Amygdala (tissue), 56 donors: ENCODE measurements at regions not wholly inside any gene's neighbourhood (a gene's known extent, or its start where the extent isn't known, plus 50 kb on each side); places are given as distances from the start of the nearest gene placed in this dataset.
A peak's percentile ranks its signal among the peaks of the same experiment; 100 is the strongest.

Experiments used
- DNase-seq, 56 donors: peaks; one replicate each; lab custom pipeline; 2025; lab: John Stamatoyannopoulos, UW

DNA sequence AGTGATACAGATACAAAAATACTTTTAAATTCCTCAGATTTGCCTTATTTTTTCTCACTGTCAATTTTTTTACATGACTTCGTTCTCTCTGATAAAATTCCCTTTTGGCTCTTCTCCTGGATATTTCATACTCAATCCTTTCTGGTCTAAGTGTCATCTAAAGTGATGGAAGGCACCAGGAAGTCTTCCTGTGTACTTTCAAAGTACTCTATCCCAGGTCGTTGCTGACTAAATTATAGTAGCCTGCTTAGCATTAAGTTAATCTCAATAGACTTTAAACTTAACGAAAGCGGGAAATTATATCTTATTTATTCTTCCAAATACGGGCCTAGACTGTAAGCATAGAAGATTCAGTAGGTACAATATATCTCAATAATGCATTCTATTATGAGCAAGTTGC, 67.8 kb downstream of the CASP12 start:
- no peak for DNase-seq

DNA sequence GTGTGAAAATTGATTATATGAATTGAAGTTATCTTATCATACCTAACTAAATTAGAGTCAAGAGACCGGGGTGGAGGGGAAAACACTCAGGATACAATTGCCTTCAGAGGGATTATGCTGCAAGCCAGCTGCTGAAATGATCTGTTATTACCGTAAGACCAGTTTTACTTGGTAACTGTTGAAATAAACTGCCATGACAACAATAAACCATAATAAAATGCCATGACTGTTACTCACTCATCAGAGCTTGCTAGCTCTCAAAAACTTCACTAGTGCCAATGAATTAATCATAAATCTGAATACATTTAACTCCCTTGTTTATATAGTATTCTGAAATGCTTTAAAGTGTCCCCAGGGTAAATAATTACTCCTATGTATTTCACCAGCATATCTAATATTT, 68.2 kb downstream of the CASP12 start:
- DNase-seq, result no peak

DNA sequence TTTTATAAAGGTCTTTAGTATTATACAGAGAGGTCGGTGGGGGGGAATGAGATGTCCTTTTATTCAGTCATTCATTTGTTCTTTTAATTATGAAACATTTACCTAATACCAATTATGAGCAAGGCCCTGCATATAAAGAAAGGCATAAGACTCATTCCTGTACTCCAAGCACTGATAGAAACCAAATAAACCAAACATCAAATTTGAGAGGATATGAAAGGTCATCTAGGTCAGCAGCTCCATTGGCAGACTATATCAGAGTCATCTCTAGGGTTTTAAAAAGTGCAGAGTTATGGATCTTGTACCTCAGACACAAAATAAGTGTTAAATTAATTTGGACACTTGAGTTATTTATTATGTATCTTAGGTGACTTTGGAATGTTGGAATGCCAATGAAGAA, 71.5 kb downstream of the CASP12 start:
- DNase-seq, result no peak

DNA sequence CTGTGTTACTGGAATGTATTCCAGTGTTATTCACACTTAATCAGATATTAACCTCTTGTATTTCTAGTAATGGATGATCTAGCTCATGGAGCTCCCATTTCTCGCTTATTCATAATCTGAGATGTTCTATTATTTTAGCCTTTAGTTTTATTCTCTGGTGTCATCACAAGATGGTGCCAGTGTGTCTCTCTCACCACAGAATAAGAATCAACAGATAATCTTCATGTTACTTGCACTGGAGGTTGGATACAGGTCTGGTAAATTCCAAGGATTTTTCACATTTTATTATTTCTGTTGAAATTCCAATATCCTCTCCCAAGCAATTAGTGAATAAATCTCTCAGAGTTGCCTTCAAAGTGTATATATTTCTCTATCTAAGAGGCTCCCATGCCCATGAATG, 74.6 kb downstream of the CASP12 start:
- no peak for DNase-seq

DNA sequence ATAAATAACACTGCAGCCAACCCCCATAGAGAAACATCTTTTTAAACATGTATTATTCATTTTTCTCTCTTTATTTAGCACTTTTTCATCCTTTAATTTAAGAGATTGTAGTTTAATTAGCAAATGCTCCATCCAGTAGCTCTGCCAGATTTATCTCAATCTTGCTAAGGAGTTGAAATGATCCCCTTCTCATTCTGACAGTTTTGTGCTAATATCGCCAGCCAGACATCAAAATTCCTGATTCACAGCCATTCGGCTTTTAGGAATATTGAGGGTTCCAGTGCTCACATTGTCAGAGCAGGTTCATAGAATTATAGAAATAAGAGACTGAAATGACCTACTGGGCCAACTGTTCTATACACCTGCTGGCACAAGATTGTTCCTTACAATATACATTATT, 77.8 kb downstream of the CASP12 start:
- DNase-seq, result no peak

DNA sequence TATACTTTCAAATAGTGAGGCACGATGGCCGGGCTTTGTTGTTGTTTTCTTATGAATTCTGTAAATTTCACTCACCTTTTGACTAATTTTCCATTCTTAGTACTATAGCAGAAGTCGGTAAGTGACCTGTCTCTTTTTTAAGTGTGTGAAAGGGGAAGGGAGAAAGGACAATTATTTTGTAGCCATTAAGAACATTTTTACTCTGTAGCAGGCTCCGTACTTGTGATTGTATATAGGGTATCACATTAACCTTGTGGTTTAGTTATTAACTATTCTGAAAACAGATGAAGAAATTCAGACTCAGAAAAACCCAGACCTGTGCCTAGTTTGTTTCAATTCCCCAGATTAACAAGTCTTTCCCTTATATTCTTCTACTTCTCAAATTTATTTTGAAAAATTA, 78.7 kb downstream of the CASP12 start:
- DNase-seq, result no peak

DNA sequence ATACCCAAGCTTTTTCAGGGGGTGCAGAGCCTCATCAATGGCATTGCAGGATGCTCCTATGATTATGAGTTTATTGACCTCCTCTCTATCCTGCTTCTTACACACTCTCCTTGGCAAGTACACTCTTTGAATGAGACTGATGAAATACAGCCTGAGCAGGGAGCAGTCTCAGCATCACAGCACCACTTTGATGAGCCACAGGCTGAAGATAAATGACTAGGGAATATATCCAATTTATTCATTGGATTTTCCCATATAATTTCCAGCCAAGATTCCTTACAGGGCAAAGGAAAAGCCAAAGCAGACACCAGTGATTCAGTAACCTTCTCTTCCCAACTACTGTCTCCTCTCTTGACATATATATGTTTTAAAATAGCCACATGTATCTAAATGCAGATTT, 79.2 kb downstream of the CASP12 start:
- no peak for DNase-seq

DNA sequence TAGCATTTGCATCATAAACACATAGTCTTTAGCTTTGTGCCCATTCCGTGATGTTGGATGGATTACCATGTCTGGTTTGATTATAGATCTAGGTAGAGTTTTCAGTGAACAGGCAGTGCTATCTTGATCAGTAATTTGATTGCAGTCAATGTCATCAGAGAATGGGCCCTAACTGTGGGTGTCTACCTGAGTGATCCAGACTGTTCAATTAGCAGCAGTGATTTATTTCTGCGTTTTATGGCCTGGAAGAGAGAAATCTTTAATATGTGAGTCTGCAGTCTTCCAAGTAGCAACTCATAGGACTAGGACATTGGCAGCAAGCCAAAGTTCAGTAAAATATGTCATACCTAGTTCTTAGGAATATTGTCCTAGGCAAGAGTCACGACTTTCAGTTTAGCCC, 80.3 kb downstream of the CASP12 start:
- DNase-seq, result no peak

DNA sequence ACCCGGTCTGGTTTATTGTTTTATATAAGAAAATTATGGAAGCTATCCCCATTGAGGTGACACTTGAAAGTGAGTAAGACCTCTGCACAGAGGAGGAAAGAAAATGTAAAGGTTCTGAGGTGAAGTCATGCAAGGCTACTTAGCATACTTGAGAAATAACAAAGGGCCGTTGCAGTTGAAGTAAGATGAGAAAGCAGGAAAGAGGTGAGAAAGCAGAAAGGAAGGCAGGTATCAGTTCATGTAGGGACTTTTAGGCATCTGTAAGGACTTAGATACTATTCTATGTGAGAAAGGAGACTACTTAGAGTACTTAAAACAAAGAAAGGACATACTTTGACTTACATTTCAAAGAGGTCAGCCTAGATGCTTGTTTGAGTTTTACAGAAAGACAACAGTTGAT, 84.7 kb downstream of the CASP12 start:
- DNase-seq, result no peak

DNA sequence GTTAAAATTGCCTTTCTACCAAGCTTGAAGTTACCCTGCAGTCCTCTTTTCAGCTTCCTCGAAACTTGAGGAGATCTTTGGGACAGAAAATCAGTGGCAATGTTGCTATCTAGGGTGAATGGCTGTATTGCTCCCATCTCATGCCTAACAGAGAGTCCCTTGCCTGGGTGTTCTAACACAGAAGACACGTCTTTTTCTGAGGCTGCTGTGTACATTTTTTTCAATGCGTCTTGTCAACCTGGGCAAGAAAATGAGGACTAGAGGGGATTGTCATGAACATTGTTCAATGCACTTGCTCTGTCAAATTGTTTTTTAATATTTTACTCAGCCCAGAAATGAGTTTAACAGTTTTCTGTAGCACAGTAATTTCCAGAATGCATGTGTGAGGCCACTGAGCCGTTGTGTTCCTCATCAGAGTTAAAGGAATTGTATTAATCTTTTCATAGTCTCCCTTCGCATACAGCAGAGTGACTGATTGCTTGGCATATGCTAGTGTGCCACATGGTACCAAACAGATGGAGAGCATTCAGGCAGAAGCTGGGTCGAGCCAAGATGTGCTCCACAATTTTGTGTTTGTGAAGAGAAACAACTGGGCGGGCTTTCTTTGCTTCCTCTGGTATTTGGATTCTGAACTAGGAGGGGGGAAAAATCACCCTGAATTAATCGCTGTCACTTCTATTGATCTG, 86.0 kb downstream of the CASP12 start:
- peak in 11 of 56 donors; percentile 0 to 40 (median 2) for DNase-seq

DNA sequence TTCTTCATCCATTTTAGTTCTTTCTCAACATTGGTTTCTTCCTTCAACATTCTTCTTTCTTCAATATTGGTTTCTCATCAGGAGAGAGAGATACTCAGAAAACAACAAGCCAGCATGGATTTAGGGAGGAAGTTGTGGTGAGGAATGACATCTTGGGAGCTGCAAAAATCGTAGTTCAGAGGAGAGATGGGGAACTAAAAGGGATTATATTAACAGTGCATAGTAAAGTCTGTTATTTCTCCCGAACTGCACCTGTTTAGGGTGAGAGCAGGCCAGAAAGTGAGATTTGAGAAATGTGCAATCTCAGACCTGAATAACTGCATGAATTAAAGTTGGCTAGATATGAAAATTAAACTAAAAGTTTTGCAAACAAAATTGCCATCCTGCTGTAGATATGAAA, 94.5 kb downstream of the CASP12 start:
- no peak for DNase-seq

DNA sequence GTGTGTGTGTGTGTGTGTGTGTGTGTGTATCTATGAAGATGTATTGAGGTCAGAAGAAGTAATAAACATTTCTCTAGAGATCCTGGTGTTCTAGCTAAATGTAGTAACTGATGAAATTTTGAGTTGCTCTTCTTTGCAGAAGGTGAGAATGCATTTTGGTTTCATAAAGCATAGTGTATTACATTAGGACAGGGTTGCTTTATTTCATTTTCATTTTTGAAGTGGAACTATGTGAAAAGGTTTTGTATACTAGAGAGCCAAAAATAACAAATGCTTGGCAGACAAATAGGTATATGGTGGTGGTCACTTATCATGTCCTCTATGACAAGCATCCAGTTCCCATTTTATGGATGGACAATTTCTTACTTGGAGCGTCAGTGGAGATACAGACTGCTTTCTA, 99.0 kb downstream of the CASP12 start:
- no peak for DNase-seq

DNA sequence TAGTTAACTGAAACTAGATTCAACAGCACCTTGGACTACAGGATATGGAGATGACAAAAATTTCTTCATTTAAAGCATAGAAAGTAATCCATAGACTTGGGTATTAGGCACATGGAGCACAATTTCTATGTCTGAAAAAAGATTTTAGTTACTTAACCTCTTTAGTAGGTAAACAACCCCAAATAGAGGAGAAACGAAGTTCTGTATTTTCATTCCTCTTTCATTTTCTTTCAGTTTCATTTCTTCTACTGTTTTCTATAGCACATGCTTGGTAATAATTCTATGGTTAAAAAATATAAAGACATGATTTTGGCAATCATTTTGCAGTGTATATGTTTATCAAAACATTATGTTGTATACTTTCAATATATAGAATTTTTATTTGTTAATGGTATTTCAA, 99.5 kb downstream of the CASP12 start:
- DNase-seq, result no peak

DNA sequence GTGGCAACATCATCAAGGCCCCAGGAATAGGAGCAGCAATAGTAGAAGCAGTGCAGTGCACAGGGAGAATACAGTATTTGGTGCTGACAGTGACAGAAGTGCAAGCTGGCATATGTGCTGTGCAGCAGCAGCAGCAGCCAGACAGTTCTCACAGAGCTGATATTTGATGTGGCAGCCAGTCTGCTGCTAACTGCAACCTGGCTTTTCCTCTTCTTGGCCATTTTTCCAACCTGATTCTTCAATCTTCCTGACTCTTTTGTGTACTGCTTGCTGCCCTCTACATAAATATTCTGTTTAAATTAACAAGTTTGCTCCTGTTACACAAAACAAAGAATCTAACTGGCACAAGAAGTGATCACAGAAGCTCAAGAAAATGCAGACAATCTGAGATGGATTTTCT, 102.0 kb downstream of the CASP12 start:
- DNase-seq, result no peak

DNA sequence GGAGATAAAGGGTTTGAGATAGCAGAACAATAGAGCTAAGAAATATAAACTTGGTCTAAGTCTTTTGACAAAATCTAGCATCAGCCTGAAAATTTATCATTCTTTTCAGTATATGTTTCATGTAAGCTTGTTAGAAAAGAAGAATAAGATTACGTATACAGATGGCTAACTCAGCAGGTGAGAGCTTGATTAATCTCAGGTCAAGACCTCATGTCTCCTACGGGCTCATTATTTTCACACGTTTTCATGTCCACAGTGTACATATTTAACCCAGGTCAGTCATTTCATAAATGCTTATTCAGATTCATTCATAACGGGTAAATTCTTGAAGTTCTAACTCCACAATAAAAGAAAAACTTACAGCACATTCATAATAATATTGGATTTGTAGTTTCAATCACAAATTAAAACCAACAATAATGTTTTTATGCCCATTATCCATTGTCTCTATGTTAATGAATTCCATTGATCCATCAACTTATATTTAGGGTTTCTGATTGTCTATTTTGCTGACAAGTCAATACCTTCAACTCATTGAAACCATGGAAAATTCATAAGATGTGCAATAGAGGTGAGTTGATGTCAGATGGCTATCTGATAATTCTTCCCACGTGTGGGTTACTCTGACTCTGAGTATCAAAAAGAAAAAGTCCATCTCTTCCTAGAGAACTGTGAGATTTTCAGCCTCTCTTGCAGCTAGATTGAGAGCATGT, 102.6 kb downstream of the CASP12 start:
- no peak for DNase-seq

DNA sequence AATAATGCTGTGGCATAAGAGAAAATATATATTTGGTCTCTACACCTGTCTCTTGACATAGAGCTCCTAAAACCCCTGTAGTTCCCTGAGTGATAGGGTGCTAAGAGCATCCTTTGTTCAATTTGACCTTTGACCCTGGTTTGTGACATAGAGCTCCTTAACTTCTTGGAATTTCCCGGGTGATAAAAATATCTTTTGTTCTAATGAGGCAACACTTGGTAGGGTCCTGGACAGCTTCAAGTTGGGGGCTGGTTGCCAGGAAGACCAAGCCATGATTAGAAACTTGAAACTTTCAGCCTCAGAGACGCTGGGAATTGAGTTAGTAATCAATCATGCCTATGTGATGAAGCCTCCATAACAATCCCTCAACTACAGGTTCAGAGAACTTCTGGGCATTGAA, 105.4 kb downstream of the CASP12 start:
- DNase-seq, result no peak

DNA sequence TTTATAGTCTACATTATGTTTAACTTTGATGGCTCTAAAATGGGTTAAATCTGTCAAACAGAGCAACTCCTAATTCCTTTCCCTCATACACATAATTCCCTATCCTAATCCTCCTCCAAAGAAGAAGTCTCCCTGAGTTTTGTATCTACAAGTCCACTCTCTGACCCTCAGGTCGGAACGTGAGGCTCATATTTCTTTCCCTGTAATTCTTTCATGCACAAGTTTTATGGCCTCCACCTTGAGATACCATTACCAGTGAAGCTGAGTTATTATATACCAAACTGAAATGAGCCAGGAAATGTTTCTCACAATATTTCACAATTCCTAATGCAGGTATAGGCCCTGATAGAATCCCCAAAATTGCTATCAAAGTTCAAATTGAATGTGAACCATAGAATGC, 106.4 kb downstream of the CASP12 start:
- DNase-seq, result no peak

DNA sequence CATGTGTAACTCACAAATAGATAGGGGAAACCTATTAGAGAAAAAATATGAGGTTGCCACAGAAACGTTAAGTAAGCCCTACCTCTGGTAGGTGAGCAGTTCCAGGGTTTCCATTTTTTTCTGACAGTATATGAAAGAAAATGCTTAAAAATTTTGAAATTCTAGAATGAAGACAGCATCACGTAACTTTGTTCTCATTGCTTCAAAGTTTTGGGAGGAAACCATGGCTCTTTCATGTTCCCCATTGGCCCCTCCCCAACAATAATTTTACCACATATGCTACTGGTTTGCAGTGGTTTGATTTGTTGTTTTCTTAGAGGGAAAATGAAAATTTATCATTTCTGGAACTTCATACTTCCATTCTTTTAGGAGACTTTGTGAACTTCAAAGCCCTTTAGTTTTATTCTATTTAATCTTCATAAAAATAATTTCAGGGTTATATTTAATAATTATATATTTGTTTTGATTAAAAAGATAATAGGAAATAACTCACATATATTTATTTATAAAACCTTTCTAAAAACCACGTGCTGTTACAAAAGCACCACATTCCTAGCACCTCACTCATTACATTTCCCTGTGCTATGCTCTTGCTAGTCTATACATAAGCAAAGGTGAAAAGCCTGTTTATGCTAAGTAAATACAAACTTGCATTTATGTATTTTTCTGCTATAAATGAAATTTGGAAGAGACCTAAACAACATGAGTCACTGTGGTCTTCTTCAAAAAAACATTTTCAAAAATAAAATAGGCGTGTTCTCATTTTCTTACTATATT, 113.4 kb downstream of the CASP12 start:
- DNase-seq, result no peak

DNA sequence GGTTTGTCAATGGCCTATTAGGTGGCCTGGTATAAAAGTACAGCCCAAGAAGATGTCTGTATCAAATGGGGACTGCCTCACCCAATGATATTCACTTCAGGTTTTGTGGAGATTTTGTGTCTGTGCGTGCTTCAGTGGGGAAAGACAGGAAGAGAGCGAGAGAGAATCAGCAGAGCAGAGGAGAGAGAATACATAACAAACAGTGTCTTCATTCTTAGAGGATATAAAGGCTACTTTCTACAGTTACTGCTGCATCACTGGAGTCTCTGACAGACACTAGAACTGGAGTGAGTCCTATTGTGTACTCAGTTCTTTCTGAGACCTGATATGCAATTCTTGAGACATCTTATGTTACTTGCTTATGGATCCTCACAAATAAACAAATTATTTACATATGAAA, 115.0 kb downstream of the CASP12 start:
- DNase-seq, result no peak

DNA sequence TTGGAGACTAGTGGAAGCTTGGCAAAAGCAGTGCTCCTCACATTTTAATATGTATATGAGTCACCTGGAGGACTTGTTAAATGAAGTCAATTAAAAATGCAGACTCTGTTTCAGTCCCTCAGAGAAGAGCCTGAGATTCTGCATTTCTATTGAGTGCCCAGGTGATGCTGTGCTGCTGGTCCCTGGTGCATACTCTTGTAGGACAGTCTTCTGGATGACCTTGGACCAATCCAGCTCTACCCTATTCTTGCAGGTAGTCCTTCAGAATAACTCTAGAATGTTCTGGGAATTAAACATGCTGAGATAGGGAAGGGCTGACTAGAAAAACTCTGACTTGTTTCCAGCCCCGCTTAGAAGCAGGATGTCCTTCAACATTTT, 115.9 kb downstream of the CASP12 start:
- DNase-seq, result no peak

DNA sequence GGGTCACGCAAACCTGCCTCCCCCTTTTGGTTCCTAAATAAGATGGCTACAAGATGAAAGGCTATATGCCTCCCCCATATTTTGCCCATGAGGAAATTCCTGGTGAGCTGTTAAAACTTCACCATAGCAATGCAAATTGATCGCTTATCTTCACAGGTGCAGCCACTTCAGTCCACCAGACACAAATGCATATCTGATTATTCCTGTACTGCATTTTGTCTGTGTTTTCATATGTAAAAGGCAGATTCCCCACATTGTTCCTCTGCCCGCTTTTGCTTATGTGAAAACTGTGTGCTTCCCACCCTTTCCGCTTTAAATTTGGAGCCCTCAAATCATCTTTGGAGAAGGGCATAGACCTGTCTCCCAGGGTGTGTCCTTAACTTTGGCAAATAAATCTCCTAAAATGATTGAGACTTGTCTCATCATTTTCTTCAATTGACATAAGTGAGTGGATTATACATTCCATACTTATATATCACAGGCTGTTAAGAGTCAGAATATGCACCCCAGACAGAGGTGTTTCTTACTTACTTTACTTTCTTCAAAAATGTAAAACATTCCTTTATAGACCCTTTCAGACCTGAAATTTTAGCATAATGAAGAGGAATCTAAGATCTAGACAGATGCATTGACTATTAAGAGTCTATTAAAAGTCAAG, 116.4 kb downstream of the CASP12 start:
- DNase-seq, result no peak
